Eye (tissue), 1 donor: ENCODE measurements at regions not wholly inside any gene's neighbourhood (a gene's known extent, or its start where the extent isn't known, plus 50 kb on each side); places are given as distances from the start of the nearest gene placed in this dataset.
A peak's percentile ranks its signal among the peaks of the same experiment; 100 is the strongest.

Source experiments
- DNase-seq: peaks from one replicate; pipeline ENCODE4 v3.0.0-alpha.2; 2015

GRCh38 chr9:124179196-124180071 lies 78.3 kb upstream of the NEK6 start:
- no peak for DNase-seq

- DNase-seq = peak; percentile 80
Measured at GRCh38 chr9:124180557-124180956, 77.2 kb upstream of the NEK6 start.

- DNase-seq = no peak
Measured at GRCh38 chr9:124182741-124183140, 75.0 kb upstream of the NEK6 start.

GRCh38 chr9:124183772-124184171 lies 74.0 kb upstream of the NEK6 start:
- DNase-seq = no peak

GRCh38 chr9:124185413-124185812 lies 72.3 kb upstream of the NEK6 start:
- no peak for DNase-seq

GRCh38 chr9:124187311-124187710 lies 70.4 kb upstream of the NEK6 start:
- DNase-seq = no peak

- DNase-seq = no peak
Measured at GRCh38 chr9:124188331-124189110, 69.2 kb upstream of the NEK6 start.

GRCh38 chr9:124190761-124191160 lies 67.0 kb upstream of the NEK6 start:
- DNase-seq = peak; percentile 35

- DNase-seq = no peak
Measured at GRCh38 chr9:124191691-124192395, 65.9 kb upstream of the NEK6 start.

- no peak for DNase-seq
Measured at GRCh38 chr9:124196814-124197176, 61.0 kb upstream of the NEK6 start.

GRCh38 chr9:124197177-124198095 lies 60.3 kb upstream of the NEK6 start:
- DNase-seq = no peak

- DNase-seq = no peak
Measured at GRCh38 chr9:124198331-124198730, 59.4 kb upstream of the NEK6 start.

GRCh38 chr9:124198948-124199347 lies 58.8 kb upstream of the NEK6 start:
- DNase-seq = no peak

- no peak for DNase-seq
Measured at GRCh38 chr9:124199474-124199873, 58.3 kb upstream of the NEK6 start.

- no peak for DNase-seq
Measured at GRCh38 chr9:124202447-124202971, 55.2 kb upstream of the NEK6 start.

- DNase-seq = no peak
Measured at GRCh38 chr9:124205686-124206352, 51.9 kb upstream of the NEK6 start.

GRCh38 chr9:124206391-124206790 lies 51.4 kb upstream of the NEK6 start:
- DNase-seq = no peak
